GM18858 (cell line): ENCODE measurements at regions not wholly inside any gene's neighbourhood (a gene's known extent, or its start where the extent isn't known, plus 50 kb on each side); places are given as distances from the start of the nearest gene placed in this dataset.
"Not testable (repeated sequence)": the region's sequence is repeated elsewhere in the genome, so short reads cannot be mapped to it uniquely, and the experiment has no call there.

Experiments
- ATAC-seq: cut with Tn5 transposase; IDR thresholded peaks from one replicate; pipeline ENCODE4 v1.9.1; 2021; ENCODE audit not compliant: unreplicated experiment

DNA sequence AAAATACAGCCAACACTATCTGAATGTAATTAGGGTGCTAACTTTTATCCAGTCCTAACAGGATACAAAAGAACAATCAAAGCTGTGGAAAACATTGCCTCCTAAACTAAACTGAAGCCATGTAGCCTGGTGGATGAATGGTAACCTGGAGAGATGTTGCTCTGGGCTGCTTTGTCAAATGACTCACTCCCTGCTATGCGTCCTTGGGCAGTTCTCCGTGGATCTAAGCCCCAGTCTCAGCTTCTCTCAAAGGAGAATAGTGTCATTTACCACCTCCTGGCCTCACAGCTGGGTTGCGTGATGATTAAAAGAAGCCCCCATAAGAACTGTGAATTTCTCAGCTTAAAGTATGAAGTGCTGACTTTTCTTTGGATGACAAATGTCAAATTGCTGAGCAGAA, 203.7 kb downstream of the ICOS start:
- no peak for ATAC-seq

DNA sequence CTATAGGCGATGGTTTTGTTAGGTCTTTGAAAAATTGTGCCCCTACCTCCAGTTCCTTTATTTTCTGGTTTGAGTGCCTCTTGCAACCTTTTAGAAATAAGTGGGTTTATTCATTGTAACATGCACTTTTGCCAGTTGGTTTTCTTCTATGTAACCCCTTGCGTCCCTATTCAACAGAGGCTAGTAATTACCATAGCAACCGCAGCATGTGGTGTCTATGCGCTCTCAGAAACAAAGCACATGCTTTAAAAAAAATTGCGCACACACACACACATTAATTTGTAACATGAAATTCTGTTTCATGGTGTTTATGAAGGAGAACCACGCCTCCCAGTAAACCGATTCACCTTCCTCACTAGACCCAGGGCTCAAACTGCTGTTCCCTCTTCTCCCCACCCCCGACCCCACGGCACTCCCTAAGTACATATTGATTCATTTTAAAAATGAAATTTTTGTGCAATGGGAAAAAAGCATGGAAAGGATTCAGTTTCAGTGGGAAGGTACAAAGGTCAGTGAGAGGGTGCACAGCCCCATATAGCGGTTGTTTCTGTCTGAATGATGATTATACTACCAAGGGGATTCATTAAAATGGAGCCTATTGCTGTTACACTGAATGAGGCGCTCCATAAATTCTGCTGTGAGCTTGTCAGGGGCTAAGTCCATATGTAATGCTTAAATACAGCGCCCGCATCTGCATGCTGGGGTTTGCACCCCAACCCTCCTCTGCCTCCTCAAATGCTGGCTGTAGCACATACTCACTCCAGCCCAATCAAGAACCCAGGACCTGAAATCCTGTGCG, 206.9 kb downstream of the ICOS start:
- no peak for ATAC-seq

- ATAC-seq = no peak
These were observed 207.9 kb downstream of the ICOS start for GRCh38 chr2:204144492-204144891.

GRCh38 chr2:204145263-204145751, 208.7 kb downstream of the ICOS start:
- peak; percentile 97 for ATAC-seq

GRCh38 chr2:204145791-204146190, 209.2 kb downstream of the ICOS start:
- no peak for ATAC-seq

GRCh38 chr2:204147040-204147439, 210.5 kb downstream of the ICOS start:
- ATAC-seq = not testable (repeated sequence)

DNA sequence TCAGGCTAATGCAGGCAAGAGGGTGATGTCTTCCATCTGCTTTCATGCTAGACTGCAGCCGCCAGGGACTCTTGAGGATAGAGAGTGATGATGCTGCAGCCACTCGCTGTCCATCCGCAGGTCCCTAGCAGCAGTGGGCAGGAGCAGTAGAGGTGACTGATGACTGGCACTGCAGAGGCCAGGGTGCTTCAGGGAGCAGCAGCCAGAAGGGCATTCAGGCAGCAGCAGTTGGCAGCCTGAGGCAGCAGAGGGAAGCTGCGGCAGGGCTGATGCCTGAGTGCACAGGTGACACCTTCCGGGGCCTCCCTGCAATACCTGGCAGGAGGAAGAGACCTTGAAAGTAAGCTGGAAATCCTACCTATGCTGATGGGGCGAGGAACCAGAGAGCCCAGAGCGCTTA, 214.2 kb downstream of the ICOS start:
- ATAC-seq = no peak

DNA sequence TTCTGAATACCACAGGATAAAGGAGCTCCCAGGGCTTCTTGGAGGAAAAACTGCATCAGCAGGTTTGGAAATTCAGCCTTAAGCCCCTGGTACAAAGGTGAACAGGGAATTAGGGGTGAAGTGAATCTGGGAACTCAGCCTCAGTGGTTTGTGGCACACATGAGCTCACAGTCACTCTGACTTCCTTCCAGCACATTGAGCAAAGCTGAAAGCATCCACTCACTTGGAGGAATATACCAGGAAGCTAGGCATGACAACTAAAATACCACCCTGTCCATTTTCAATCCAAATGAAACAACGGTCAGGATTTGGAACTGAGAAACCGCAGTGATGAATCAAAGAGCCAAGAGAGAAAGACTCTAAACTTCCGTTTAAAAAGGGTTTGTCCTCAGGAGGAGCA, 216.1 kb downstream of the ICOS start:
- ATAC-seq = no peak

GRCh38 chr2:204154863-204155262, 218.3 kb downstream of the ICOS start:
- no peak for ATAC-seq

GRCh38 chr2:204156456-204156855, 219.9 kb downstream of the ICOS start:
- ATAC-seq = no peak

DNA sequence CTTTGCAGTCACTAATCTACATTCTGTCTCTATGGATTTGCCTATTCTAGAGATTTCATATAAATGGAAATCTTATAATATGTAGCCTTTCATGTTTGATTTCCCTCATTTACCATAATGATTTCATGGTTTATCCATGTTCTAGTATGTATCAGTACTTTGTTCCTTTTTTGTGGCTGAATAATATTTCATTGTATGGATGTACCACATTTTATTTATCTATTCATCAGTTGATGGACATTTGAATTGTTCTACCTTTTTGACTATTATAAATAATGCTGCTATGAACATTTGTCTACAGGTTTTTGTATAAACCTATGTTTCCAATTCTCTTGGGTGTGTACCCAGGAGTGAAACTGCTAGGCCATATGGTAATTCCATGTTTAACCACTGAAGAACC, 221.1 kb downstream of the ICOS start:
- ATAC-seq = no peak

- no peak for ATAC-seq
These were observed 223.0 kb downstream of the ICOS start for GRCh38 chr2:204159526-204159925.

DNA sequence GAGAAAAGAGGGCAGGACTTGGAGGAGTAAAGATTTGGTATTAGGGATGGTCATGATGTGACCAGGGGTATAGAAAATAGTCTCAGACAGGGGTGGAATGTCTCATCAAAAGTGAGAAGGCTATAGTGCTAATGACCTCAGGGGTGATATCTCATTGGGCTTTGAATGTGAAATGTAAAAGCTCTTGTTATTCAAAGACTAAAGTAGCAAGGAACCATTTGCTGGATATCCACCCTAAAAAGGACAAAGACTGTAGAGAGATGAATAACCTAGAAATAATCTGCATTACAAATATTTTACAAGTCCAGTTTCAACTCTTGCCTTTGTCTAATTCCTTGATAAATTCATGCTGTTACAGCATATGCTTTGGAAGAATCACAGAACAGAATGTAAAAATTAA, 224.4 kb downstream of the ICOS start:
- no peak for ATAC-seq

DNA sequence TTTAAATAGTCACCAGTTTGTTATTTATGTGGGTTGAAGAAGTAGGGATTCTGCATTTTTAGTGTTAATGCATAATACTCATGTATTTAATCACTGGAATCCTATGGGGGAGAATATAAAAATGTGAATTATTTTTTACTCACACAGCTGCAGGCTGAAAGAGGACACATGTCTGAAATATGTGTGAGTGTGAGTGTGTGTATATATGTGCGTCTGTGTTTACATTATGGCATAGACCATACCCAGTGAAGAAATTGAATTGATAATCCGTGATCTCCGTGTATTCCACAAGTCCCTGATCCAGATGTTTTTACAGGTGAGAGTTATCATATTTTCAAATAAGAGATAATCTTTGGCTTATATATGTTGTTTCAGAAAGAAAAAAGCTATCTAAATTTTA, 225.3 kb downstream of the ICOS start:
- ATAC-seq = no peak

GRCh38 chr2:204166961-204167360, 230.4 kb downstream of the ICOS start:
- ATAC-seq = no peak

DNA sequence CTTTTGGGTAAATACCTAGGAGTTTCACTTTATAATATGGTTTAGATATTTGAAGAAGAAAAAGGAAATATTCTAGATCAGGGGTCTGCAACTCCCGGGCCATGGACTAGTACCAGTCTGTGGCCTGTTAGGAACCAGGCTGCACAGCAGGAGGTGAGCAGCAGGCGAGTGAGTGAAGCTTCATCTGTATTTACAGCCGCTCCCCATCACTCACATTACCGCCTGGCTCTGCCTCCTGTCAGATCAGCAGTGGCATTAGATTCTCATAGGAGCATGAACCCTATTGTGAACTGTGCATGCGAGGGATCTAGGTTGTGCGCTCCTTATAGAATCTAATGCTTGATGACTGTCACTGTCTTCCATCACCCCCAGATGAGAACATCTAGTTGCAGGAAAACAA, 231.1 kb downstream of the ICOS start:
- not testable (repeated sequence) for ATAC-seq

- no peak for ATAC-seq
These were observed 233.8 kb downstream of the ICOS start for GRCh38 chr2:204170411-204170810.

GRCh38 chr2:204171432-204172144, 235.0 kb downstream of the ICOS start:
- ATAC-seq = no peak

DNA sequence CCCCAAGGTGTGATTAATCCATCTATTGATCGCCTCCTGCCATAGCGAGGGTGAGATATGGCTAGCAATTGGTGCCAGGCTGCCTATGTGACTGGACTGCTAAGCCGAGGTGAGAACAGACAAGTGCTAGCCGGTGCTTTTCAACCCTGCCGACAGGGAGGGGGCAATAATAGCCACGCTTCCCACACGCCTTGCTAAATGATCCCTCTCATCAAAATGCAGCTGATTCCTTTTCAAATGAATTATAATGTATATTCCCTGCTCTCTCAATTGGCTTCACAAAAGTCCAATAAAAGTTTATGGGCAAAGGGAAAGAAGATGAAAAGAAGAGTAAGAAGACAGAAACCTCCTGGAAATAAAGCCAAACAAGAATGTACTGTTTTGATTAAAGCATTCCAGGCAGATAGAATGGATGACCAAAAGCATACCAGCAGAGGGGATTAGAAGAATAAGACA, 235.6 kb downstream of the ICOS start:
- no peak for ATAC-seq

DNA sequence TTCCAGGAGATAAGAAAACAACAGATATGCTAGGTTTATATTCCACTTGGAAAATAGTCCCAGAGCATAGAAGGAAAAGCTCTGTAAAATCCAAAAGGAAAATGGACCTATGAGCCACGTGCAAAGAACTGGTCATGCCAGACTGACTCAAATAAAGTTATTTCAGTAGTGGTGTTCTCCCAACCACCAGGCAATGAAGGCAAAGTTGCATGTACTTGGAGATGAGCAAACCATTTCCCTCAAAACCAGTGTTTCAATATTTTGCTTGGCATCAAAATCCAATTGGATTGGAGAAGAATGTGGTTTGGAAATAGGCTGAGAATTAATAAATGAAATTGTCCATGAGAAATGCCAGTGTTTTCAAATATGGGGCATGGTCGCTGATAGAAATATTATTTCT, 237.5 kb downstream of the ICOS start:
- ATAC-seq = no peak

- no peak for ATAC-seq
These were observed 239.1 kb downstream of the ICOS start for GRCh38 chr2:204175552-204176271.

- ATAC-seq = no peak
These were observed 239.7 kb downstream of the ICOS start for GRCh38 chr2:204176306-204176705.
